HG03159 (cell line): ENCODE measurements at regions not wholly inside any gene's neighbourhood (a gene's known extent, or its start where the extent isn't known, plus 50 kb on each side); places are given as distances from the start of the nearest gene placed in this dataset.
A peak's percentile ranks its signal among the peaks of the same experiment; 100 is the strongest.

Source experiments
- ATAC-seq: cut with Tn5 transposase; IDR thresholded peaks from one replicate; pipeline ENCODE4 v1.9.1; 2021; ENCODE audit warnings: mild to moderate bottlenecking, moderate library complexity; ENCODE audit not compliant: unreplicated experiment

DNA sequence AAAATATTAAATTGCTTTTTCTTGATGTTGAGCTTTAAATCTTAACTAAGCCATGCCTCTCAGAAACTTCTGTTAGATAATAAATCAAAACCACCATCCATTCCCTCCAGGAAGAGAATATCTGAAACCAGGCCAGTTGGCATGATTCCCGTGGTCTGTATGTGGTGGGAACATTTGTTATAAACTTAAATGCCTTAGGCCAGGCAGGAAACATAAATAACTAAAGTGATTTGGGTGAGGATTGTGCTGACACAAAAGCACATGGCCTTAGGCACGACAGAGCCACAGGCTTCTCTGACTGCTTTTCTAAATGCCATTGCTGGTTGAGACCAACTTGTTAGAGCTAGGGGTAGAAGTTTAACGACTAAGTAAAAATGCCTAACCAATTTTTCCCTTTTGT lies 255.9 kb downstream of the GABRG2 start:
- no peak for ATAC-seq

DNA sequence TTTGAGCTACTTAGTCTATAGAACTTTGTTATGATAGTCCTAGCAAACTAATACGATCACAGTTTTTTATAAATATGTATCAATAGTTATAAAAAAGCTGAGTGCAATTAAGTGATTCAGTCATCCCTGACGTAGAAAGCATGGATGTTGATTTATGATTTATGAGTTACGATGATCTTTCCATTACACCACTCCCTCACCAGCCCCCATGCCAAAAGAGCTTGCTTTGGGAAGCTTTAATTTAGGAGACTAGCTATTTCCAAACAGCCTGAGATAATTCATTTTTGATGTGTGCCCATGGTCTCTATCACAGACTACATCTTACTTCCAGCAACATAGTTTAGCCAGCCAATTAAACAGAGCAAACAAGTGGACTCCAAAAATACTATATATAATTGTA lies 256.8 kb downstream of the GABRG2 start:
- no peak for ATAC-seq

DNA sequence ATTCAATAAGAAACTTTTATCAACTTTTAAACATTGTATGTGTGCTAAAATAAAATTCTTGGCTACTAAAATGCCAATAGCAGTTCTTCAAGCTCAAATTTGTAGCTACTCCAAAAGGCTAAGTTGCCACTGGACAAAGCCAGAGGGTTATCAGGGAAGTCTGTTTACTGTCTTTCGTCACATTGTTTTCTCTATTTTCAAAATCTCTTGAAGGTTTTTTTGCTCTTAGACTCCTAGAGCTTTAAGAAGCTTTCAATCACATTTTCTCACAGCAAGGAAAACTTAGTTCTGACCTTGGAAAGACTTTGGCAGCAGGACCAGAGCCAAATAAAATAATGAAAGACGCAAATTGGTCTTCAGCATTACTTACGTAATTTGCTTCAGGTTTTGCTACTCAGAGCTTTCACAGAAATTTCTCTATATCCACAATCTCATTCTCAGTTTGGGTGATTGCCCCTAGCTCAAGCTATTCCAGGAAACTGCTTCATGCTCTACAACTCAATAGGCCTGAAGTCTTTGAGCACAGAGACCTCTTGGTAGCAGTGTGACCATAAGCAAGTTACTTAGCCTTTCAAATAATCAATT lies 257.7 kb downstream of the GABRG2 start:
- no peak for ATAC-seq

DNA sequence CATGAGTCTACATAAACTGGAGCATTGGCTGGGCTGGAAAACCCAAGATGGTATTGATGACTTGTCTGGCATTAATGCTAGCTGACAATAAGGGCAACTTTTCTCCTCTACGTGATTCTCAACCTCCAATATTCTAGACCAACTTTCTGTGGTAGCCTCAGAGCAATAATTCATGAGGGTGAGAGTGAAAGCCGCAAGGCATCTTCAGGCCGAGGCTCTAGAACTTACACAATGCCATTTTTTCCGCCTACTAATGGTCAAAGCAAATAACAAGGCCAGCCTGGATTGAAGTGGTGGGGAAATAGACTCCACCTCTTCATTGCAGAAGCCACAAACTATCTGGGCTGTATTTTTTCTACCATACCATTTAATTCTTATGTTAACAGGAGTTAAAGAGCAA lies 267.4 kb downstream of the GABRG2 start:
- ATAC-seq = no peak

DNA sequence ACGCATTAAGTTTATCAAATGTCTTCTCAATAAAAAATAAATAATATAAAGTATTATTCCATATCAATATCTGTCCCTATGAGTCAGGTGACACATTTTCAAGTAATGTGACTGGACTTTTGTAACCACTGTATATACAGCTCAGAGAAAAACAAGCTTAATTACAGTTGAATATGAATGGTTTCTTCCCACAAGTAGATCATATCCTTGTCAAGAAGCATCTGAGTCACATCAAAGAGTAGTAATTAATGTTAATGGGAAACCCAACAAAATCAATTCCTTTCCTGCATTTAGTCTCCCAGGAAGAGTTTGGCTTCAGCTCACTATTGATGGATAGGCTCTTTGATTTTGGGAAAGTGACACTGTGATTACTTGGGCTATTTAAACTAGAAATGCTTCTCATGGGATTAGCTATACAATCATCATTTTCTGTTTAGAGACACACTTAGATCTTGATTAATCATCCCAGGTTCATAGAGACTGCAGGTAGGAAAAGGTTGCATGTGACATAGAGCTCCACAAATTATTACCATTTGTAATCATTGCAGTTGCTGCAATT lies 292.9 kb downstream of the GABRG2 start:
- ATAC-seq = no peak

DNA sequence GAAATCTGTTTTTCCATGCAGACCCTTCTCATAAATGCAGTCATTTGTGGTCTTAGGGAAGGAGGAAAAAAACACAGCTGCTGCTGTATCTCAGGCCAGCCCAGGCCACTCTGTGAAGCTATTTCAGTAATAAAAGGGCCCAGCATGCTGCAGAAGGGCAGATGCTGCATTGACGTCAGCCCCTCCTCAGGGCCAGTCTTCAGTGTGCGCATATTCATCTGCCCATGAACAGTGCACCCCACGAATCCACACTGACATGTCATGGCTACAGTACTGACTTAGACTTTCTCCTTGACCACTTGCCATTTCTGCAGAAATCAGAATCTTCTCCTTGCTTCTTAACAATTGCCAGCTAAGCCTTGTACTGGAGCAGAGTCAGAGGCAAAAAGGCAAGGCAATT lies 304.7 kb downstream of the GABRG2 start:
- ATAC-seq = no peak

DNA sequence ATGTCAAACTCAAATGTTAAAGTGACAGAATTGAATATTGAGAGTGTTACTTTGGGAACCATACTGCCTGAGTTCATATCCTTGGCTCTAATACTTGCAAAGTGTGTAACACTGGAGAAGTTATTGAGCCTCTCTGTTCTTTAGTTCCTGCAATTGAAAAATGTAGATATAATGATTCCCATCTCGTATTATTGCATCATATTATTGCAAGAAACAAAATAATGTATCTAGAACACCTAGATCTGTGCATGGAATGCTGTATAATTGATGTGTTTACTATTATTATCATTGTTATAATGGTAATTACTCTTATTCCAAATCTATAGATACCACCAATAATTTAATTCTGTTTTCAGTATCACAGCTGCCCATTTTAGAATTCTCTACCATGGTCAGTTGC lies 310.3 kb downstream of the GABRG2 start:
- no peak for ATAC-seq

DNA sequence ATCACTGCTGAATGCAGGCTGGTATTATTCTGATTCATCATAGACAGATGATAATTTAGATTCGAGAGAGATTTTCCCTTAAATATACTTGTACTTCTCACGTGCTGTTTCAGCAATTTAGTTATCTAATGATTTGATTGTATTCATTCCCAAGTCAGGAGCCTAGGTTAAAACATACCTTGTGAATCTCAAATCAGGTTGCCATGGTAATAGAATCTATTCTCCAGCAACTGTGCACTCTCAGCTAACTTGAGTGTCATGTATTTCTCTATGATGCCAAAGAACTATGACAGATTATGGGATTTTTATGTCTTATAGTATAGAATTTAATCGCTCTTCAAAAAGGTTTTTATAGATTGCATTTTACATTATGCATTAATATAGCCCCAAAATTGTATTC lies 315.3 kb downstream of the GABRG2 start:
- ATAC-seq = no peak

DNA sequence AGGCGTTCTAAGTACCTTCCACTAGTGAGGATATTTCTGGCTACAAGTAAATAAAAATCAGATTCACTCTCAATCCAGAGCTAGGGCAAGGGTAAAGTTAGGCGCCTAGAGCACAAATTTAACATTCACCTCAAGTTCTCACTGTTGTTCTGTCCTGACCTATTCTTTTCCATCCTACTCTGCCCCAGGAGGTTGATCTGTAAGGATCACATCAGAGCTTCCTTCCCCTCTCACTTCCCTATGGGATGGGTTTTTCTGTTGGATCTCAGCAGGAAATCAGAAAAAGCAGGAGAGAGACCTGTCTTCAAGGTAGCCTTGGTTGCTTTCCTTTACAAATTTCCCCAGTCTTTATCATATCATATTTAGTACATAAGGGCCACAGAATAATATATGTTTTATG lies 316.7 kb downstream of the GABRG2 start:
- no peak for ATAC-seq

DNA sequence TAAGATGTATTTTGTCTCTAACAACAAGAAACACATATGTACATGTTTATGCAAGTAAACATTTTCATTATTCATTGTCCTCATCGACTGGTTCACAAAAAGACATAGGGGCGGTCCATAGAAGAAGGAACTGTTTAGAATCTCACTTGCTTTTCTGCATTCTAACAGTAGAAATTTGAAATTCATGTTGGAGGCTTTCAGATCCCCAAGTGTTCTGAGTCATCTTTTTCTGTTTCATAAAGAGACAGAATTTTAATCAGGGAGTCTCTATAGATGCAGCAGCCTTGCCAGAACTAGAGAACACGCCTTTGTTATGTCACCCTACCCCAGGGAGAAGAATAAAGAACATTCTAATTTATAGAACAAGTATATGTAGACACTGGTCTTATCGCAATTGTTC lies 324.3 kb downstream of the GABRG2 start:
- peak; percentile 69 for ATAC-seq

DNA sequence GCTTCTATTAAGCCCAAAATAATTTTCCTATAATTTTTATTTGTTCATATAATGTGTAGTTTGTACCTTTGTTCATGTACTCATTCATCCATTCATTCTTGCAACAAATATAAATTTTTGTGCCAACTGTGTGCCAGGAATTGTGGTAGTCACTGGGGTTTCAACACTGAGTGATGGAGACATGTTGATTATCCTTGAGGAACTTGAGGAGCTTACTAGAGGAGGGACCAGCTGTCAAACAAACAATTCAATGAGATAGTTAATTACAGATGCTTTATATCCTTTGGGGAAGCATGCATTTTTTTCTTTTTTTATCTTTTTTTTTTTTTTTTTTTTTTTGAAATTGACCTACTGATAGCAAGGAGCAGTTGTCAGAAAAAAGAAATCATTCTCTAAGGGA lies 324.8 kb downstream of the GABRG2 start:
- ATAC-seq = no peak

DNA sequence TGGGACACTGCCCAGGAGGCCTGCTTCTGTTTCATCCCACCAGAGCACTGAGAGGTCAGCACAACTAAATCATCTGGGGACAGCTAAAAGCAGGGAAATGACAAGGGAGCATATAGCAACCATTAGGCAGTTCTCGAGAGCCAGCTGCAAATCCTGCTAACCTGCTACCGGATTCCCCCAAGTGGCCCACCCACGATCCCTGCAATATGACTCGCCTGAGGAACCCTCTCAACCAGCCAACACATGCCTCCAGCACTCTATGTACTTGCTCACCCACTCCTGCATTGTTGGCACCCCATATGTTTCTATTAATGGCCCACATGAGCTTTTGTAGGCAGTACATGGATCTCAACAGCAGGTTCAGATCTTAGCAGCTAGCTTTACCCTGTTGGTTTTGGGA lies 326.0 kb downstream of the GABRG2 start:
- ATAC-seq = no peak

DNA sequence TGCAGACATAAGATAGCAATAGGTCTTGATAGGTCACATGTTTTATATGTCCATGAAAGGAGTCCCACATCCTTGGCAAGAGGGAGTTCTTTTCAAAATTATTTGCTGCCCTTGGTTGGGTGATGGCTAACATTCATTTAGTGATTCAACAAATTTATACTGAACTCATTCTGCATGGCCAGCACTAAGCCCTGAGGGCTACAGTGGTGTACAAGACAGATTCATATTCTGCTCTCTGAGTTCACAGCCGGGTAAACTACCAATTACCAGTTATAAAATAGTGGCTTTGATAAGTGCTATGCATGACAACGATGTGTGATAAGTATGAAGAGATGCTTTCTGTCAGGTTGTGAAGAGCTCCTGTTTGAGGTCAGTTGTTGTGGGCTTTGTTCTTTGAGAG lies 340.0 kb downstream of the GABRG2 start:
- ATAC-seq = no peak

DNA sequence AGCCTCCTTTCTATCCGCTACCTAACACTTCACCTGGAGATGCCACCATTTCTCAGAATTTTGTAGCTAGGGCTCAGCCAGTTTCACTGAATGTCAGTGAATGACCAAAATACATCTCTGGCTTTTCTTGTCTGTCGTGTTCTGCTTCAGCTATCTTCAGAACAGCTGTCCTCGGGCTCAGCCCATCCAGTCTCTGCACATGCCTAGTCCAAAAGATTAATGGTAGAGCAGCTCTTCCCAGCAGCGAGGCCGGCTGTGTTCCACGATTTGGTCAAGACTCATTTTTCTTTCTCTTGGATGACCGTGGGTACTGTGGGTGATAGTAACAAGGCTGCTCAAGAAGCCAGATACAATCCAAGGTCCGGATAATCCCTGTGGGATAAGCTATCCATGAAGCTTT lies 342.8 kb downstream of the GABRG2 start:
- ATAC-seq = no peak

DNA sequence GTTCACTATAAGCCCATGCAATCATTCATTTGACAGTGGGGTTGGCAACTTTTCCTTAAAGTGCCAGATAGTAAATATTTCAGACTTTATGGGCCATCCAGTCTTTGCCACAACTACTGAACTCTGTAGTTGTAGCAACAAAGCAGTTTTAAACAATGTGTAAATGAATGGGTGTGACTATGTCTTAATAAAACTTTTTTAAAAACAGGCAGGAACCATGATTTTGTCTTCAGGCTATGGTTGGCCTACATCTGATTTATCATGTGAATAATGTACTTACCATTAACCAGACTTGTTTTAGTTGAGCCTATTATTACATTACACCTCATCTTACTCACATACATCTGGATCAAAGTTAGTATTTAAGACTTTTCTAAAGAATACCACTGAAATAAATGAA lies 361.6 kb downstream of the GABRG2 start:
- no peak for ATAC-seq

DNA sequence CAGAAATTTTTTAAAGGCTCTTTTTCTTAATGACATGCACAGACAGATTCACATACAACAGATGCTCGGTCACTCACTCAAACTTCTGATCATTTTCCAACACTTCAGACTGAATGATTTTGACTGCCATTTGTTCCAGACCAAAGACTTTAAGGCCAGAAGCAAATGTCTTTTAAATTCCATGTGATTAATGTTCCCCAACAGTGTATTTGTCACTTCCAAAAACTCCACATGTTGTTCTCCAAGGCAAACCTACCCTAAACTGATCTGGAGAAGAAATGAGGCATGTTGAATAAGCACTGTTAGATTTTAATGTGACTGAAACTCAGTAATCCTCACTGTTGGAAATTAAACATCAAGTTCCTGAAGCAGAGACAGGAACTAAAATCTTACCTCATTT lies 366.7 kb downstream of the GABRG2 start:
- no peak for ATAC-seq

DNA sequence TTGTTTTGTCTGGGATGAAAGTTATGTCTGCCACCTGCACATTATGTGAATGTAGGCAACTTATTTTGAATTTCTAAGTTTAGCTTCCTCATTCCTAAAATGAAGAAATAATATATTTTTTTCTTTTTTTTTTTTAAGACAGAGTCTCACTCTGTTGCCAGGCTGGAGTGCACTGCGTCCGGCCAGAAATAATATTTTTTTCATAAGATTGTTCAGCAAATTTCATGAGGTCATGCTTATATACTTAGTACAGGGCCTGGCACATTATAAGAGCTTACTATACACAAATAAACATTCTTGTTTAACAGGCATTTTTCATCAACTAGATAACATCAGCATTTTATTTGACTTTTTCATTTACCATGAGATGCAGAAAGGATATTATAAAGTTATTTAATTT lies 368.5 kb downstream of the GABRG2 start:
- no peak for ATAC-seq

DNA sequence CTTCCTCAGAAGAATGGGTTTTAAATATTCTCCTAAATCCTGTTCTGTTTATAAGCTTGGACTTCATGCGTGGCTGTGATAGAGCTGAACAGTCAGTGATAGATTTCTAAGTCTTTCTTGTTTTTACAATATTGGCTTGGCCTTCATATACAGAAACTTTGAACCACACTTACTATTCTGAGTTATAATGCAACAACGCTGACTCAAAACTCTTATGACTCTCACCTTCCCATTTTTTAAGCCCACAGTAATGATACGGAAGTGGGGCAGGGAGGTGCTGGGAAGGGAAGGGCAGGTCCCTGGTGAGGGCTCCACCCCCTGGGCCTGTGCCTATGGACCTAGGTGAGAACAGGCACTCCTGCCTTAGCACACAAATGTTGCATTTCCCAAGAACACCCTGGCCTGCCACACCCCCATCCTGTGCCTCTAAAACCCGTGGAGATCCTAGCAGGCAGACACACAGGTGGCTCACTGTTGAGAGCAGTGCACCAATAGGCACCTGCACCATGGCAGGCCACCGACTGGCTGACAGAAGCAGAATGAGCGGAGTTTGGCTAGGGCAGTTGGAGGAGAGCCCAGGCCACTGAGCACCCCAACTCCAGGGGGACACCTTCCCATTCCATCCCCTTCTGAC lies 376.7 kb downstream of the GABRG2 start:
- no peak for ATAC-seq

DNA sequence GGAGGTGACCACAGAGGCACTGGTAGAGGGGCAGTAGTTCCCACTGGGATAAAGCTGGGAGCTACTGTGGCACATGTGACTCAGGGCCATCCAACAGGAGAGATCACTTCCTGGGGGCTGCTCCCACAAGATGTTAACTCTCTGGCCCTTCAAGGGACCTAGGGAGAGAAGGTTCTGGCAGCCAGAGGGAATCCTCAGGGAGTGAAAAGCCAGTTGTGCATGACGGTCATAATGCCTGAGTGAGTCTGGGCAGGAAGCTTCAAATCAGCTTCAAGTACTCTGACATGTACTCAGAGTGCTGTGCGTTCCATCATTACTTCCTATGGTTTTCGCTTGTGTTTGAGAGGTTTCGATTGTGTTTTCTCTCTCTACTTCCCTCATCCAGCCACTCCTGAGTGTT lies 388.5 kb downstream of the GABRG2 start:
- no peak for ATAC-seq

DNA sequence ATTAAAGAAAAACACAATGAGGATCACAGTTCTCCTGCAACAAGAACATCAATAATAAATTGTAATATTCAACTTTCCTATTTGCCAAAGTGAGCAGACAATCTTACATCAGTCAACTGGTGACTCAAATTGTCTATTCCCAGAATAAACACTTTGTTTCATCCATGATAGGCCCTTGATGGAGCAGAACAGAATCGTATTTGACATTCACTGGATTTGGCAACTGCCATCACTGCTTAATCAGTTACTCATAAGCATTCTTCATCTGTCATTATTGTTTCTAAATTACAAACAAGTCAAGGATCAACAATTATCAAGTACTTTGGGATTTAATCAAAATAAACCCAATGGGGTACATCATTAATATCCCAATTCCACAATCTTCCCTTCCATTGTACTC lies 398.4 kb downstream of the GABRG2 start:
- no peak for ATAC-seq

DNA sequence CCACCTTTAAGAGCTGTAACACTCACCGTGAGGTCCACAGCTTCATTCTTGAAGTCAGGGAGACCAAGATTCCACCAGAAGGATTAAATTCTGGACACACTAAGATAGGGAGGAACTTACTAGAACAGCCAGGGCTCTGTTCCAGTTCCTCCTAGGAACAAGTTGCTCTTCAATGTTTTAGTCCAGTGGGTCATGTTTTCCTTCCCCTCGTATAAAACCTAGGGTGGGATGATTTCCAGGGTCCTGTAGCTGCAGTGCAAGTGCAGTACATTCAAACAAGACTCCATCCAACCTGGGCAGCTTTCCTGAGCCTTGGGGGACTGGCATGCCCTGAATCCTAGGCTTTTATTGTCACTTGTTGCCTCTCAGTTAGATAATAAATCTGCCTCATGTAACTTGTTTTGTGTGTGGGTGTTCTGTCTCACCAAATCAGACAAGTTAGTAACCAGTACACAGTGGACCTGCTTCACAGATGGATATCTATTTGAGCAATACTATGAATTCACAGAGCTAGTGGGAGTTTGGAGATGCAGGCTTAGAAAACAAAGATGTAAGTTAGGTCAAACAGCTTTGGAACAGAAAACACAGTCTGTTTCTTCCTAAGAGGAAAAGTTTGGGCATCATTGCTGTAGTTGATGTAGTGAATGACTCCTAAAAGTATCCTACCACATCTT lies 405.6 kb downstream of the GABRG2 start:
- no peak for ATAC-seq

DNA sequence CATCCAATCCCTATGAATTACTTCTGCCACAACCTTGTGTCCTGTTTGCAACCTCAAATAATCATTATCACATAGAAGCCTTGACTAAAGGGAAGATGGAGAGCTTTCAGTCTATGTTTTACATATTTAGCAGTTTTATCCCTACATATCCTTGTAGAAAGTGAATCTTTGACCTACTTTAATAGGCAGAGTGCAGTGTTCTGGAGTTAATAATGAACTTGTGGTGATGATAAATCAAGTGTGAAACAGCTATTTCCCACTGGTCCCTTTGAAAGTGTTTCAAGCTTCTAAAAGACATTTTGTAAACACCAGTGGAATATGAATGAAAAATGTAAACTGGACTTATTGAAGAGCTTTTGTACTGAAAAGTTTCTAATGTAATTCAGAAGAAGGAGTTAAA lies 406.7 kb downstream of the GABRG2 start:
- no peak for ATAC-seq
